Spleen (tissue), 11 donors: ENCODE measurements at regions not wholly inside any gene's neighbourhood (a gene's known extent, or its start where the extent isn't known, plus 50 kb on each side); places are given as distances from the start of the nearest gene placed in this dataset.

ENCODE experiments used
- DNase-seq: peaks from one replicate; pipeline ENCODE4 v3.0.0-alpha.2; 2020
- H3K27ac ChIP-seq, 8 donors: fragments of 200-600 bp; sonication (generic) in 7 of 8; 1 replicate in 4 of 8; 2 replicates in 4 of 8; pipeline versions ENCODE4 v1.5.0 to v1.8.0; 2016 to 2021; ENCODE audit warnings: inconsistent platforms in 4 of 8, mild to moderate bottlenecking in 4 of 8, moderate library complexity in 1 of 8
- H3K27me3 ChIP-seq, 7 donors: fragments of 200-600 bp; sonication (generic) in 6 of 7; replicated peaks in 1 of 7; 1 replicate in 4 of 7; 2 replicates in 3 of 7; pipeline versions ENCODE4 v1.5.0 to v1.8.0; 2016 to 2021; ENCODE audit warnings: inconsistent platforms in 3 of 7, mild to moderate bottlenecking in 1 of 7
- H3K36me3 ChIP-seq, 6 donors: fragments of 200-600 bp; sonication (generic) in 5 of 6; 1 replicate in 4 of 6; 2 replicates in 2 of 6; pipeline versions ENCODE4 v1.5.0 to v1.8.0; 2016 to 2021; ENCODE audit warnings: inconsistent platforms in 2 of 6
- H3K4me1 ChIP-seq, 6 donors: fragments of 200-600 bp; sonication (generic) in 5 of 6; 1 replicate in 3 of 6; 2 replicates in 3 of 6; pipeline versions ENCODE4 v1.5.0 to v1.8.0; 2016 to 2021; ENCODE audit warnings: inconsistent platforms in 3 of 6
- H3K4me3 ChIP-seq, 8 donors: fragments of 200-600 bp; sonication (generic) in 7 of 8; 1 replicate in 4 of 8; 2 replicates in 4 of 8; pipeline versions ENCODE4 v1.5.0 to v1.8.0; 2016 to 2021; ENCODE audit warnings: inconsistent platforms in 4 of 8, mild to moderate bottlenecking in 4 of 8, moderate library complexity in 2 of 8
- H3K9me3 ChIP-seq, 8 donors: fragments of 200-600 bp; sonication (generic) in 7 of 8; 1 replicate in 4 of 8; 2 replicates in 4 of 8; pipeline versions ENCODE4 v1.5.0 to v1.8.0; 2016 to 2021; ENCODE audit warnings: inconsistent platforms in 4 of 8
- POLR2A ChIP-seq, 3 donors: fragments of 450-650 bp; IDR thresholded peaks; one replicate each; pipeline ENCODE4 v1.5.1; 2017; ENCODE audit warnings: antibody characterized with exemption in 3 of 3, mild to moderate bottlenecking in 1 of 3
- POLR2AphosphoS5 ChIP-seq, 3 donors: sonication (generic); formaldehyde crosslinking; IDR thresholded peaks; one replicate each; pipeline ENCODE4 v1.5.1; 2017; ENCODE audit warnings: antibody characterized with exemption in 3 of 3
- WGBS, 5 donors: extraction: QIAGEN DNeasy Blood & Tissue Kit in 3 of 5; methylation state at CpG; one replicate each; pipeline versions ENCODE4 v1.1.5 to v1.1.7; 2013 to 2018; 5-methylcytosine and 5-hydroxymethylcytosine counted together
- intact Hi-C: fragments of 100-400 bp; cut with DNase I; formaldehyde crosslinking; loops from one replicate; pipeline ENCODE4 v1.15.0; 2023; ENCODE audit warnings: low total_unique reads
- TF ChIP-seq, protein P1 (sequence below), 11 experiments: fragments of 200-600 bp in 7 of 11; fragments of 450-650 bp in 4 of 11; sonication (generic) in 4 of 11; IDR thresholded peaks in 8 of 11; conservative IDR thresholded peaks in 3 of 11; 1 replicate in 7 of 11; 2 replicates in 4 of 11; pipeline versions ENCODE4 v1.4.0 to v1.8.0; 2016 to 2021; ENCODE audit warnings: antibody characterized with exemption in 11 of 11, inconsistent platforms in 4 of 11, mild to moderate bottlenecking in 1 of 11
- donor health status: healthy with polysubstance abuse.
- donor health status: DM: no; HTN: no; CAD: no; lungs with moderate emphysema.
- donor health status: DM: no; HTN: no; CAD: no.
- donor health status: Bipolar disorder and iron deficiency.
- donor health status: healthy.
- donor health status: DM: no; HTN: no; CAD: no.
- donor health status: DM: yes; HTN: yes; CAD: no.

- intact Hi-C loops, result no loop called here
- Histone ChIP-seq H3K9me3 (no peaks in the 10 kb centered on the region), H3K4me3 (no peak overlapping the region), H3K27me3 (no peaks in the 10 kb centered on the region), H3K36me3 (no peaks in the 10 kb centered on the region), H3K27ac (no peak overlapping the region), H3K4me1 (peaks cover 5 to 20% (median 14%) of the 10 kb centered on the region in 6 donors)
- no peak for TF ChIP-seq POLR2A (IDR thresholded peaks at IDR 0.05)
- TF ChIP-seq, protein P1, sequence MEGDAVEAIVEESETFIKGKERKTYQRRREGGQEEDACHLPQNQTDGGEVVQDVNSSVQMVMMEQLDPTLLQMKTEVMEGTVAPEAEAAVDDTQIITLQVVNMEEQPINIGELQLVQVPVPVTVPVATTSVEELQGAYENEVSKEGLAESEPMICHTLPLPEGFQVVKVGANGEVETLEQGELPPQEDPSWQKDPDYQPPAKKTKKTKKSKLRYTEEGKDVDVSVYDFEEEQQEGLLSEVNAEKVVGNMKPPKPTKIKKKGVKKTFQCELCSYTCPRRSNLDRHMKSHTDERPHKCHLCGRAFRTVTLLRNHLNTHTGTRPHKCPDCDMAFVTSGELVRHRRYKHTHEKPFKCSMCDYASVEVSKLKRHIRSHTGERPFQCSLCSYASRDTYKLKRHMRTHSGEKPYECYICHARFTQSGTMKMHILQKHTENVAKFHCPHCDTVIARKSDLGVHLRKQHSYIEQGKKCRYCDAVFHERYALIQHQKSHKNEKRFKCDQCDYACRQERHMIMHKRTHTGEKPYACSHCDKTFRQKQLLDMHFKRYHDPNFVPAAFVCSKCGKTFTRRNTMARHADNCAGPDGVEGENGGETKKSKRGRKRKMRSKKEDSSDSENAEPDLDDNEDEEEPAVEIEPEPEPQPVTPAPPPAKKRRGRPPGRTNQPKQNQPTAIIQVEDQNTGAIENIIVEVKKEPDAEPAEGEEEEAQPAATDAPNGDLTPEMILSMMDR (IDR thresholded peaks at IDR 0.05 in 8 of 11, conservative IDR thresholded peaks at IDR 0.05 in 3 of 11), result no peak
- no peak for TF ChIP-seq POLR2AphosphoS5 (IDR thresholded peaks at IDR 0.05)
- 89 to 95% (median 91%) methylated on average over 4 of the region's 4 CpGs for WGBS, 5 donors
- DNase-seq, result no peak
Measured at GRCh38 chr12:47409310-47409987, 296.4 kb downstream of the RPAP3 start.

- no peak for DNase-seq
- Histone ChIP-seq H3K4me1 (peaks cover 5 to 20% (median 14%) of the 10 kb centered on the region in 6 donors), H3K9me3 (no peaks in the 10 kb centered on the region), H3K27me3 (no peaks in the 10 kb centered on the region), H3K36me3 (no peaks in the 10 kb centered on the region), H3K4me3 (no peak overlapping the region), H3K27ac (peak overlapping the region in 3 of 8 donors; percentile 22 to 38 (median 31))
- TF ChIP-seq POLR2AphosphoS5 (IDR thresholded peaks at IDR 0.05) (peak in 1 of 3 donors; percentile 20), POLR2A (IDR thresholded peaks at IDR 0.05) (no peak)
- TF ChIP-seq, protein P1 (IDR thresholded peaks at IDR 0.05 in 8 of 11, conservative IDR thresholded peaks at IDR 0.05 in 3 of 11), result peak; percentile 38 to 68 (median 58)
- WGBS, 5 donors, result 41 to 54% (median 44%) methylated on average over 2 of the region's 2 CpGs
- intact Hi-C loops, result no loop called here
Measured at GRCh38 chr12:47408171-47408871, 297.5 kb downstream of the RPAP3 start.

GRCh38 chr12:47407463-47408129, 298.2 kb downstream of the RPAP3 start:
- TF ChIP-seq POLR2A (IDR thresholded peaks at IDR 0.05) (no peak), POLR2AphosphoS5 (IDR thresholded peaks at IDR 0.05) (no peak)
- TF ChIP-seq, protein P1 (IDR thresholded peaks at IDR 0.05 in 8 of 11, conservative IDR thresholded peaks at IDR 0.05 in 3 of 11), result no peak
- no peak for DNase-seq
- intact Hi-C loops, result no loop called here
- no peaks in the 10 kb centered on the region for H3K27me3 ChIP-seq
- no peak overlapping the region for H3K4me3 ChIP-seq
- 56 to 76% (median 70%) methylated on average over 5 of the region's 5 CpGs for WGBS, 5 donors
- no peaks in the 10 kb centered on the region for H3K9me3 ChIP-seq
- peak overlapping the region in 3 of 8 donors; percentile 22 to 38 (median 31) for H3K27ac ChIP-seq
- no peaks in the 10 kb centered on the region for H3K36me3 ChIP-seq
- H3K4me1 ChIP-seq, result peaks cover 5 to 20% (median 14%) of the 10 kb centered on the region in 6 donors
